ENCODE measurements at regions not wholly inside any gene's neighbourhood (a gene's known extent, or its start where the extent isn't known, plus 50 kb on each side); places are given as distances from the start of the nearest gene placed in this dataset.

DNA sequence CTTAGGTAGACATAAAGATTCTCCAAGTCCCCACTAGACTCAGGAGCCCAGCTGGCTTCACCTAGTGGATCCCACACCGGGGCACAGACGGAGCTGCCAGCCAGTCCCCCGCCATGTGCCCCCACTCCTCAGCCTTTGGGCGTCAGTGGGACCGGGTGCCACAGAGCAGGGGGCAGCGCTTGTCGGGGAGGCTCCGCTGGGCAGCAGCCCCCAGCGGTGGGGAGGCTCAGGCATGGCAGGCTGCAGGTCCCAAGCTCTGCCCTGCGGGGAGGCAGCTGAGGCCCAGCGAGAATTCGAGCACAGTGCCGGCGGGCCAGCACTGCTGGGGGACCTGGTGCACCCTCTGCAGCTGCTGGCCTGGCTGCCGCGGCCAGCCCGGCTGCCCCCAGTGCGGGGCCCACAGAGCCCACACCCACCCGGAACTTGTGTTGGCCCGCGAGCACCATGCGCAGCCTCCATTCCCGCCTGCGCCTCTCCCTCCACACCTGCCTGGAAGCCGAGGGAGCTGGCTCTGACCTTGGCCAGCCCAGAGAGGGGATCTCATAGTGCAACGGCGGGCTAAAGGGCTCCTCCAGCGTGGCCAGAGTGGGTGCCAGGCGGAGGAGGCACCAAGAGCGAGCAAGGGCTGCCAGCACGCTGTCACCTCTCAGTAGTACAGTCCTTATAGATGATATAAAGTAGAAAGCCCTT is 390.7 kb downstream of the PLK2 start:
- no peak for DNase-seq

DNA sequence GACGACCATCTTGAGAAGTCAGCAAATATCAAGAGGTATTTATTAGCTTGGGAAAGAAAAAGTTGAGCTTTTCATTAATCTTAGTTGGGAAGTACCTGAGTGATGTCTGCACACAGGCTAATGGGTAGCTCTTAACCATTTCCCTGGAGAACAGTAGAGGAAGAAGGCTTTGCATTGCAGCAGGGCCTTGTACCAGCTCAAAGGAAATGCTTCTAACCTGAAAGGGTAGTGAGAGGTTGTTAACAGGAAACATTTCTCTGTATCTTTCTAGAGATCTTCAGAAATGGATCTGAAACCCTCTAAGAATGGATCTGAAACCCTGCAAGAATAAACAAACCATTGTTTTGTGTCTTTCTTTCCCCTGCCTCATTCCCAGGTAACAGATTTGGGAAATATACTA is 393.3 kb downstream of the PLK2 start:
- DNase-seq: no peak

DNA sequence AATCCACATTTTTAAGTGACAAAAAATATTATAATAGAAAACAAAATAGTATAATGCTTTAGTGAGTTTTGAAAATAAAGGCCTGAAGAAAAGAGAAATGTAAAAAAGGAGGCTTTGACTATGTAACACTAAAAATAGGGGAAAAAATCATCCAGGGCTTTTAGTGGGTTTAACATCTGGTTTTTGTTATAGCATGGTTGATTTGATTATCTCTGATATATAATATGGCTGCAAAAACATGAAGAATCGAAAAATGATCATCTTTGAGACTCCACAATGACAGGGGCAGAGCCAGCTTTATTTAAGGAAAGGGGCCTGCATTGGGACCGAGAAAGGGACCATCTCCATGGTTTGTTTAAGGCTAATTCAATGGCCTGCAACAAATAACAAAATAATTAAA is 393.8 kb downstream of the PLK2 start:
- no peak for DNase-seq

DNA sequence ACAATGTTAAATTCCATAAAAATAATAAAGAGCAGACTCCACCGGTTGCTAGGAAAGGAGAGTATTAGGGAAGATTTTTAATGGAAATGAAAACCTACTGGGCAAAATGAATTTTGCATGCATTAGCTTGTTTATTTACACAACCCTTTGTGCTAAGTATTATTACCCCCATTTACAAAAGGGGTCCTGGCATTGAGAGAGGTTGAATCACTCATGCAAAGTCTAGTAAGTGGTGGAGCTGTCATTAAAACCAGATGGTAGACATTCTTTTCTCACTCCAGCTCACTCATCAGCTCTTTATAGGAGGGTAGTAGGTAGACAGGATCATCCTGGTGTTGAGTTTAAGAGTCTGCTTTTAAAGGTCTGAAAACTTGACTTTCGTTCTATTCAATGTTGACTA is 395.1 kb downstream of the PLK2 start:
- no peak for DNase-seq

DNA sequence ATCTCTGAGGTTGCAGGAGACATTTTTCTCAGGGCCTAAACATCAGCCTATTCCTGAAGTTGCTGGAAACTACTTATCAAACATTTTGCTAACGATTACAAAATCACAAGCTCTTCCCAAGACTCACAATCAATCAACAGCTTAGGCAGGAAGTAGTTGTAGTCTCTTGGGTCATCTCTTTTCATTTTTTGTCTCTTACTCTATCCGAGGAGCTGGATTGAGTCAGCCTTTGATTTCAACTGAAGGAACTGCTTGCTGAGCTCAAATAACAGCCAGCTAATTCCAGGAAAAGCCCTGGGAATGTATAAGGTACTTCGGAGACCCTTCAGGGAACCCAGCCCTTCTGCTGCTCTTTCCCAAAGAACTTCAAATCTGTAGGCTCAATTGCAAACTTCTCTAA is 398.9 kb downstream of the PLK2 start:
- no peak for DNase-seq

DNA sequence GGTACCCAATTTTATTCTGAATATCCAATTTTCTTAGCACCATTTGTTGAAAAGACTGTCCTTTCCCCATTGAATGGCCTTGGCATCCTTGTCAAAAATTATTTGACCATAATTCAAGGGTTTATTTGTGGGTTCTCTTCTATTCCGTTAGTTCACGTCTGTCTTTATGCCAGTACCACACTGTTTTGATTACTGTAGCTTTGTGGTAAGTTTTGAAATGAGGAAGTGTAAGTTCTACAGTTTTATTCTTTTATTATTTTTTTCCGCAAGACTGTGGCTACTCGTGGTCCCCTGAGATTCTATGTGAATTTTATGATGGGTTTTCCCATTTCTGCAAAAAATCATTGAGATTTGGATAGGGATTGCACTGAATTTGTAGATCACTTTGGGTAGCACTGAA is 402.6 kb downstream of the PLK2 start:
- DNase-seq: no peak

DNA sequence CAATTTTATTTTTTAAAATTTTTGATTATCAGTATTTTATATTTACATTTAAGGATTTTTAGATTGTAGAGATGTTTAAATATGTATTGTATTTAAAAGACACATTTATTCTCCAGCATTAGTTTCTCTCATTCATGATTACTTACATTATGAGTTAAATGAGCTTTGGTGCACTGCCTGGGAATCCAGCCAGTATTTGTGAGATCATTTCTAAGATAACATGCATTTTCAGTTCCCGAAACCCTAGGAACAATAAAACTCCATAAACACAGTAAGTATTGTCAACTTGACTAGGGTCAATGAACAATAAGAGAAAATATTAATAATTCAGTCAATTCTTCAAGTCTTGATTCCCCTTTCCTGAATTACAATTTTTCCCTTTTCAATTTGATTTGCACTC is 403.3 kb downstream of the PLK2 start:
- no peak for DNase-seq

DNA sequence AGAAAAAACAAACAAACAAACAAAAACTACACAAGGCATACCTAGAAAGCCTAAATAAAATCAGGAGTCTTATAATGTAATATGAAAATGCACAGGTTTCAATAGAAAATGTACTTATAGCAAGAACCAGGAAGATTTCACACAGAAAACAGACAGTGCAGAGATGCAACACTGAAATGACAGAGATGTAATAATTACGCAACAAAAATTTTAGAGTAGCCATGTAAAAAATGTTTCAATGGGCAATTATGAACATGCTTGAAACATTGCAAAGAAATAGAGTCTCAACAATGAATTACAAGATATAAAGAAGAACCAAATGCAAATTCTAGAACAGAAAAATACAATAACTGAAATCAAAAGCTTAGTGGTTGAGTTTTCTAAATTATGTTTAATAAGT is 405.9 kb downstream of the PLK2 start:
- DNase-seq: no peak

DNA sequence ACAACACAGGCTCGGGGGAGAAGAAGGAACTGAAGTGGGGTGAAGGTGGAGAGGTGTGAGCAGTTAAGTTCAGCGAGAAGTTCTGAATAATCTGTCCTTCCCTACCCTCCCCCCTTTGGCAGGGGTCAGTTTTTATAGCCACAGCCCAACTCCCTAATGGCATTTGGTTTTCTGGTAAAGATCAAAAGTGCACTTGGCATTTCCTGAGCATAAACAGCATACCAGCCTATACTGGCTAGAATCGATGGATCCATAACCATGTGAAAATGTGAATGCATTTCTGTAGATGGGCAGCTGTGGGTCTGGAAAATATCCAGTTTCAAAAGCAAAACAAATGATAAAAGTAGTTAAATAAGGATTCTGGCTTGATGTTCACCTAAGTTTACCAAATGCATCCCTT is 410.9 kb downstream of the PLK2 start:
- DNase-seq: no peak

DNA sequence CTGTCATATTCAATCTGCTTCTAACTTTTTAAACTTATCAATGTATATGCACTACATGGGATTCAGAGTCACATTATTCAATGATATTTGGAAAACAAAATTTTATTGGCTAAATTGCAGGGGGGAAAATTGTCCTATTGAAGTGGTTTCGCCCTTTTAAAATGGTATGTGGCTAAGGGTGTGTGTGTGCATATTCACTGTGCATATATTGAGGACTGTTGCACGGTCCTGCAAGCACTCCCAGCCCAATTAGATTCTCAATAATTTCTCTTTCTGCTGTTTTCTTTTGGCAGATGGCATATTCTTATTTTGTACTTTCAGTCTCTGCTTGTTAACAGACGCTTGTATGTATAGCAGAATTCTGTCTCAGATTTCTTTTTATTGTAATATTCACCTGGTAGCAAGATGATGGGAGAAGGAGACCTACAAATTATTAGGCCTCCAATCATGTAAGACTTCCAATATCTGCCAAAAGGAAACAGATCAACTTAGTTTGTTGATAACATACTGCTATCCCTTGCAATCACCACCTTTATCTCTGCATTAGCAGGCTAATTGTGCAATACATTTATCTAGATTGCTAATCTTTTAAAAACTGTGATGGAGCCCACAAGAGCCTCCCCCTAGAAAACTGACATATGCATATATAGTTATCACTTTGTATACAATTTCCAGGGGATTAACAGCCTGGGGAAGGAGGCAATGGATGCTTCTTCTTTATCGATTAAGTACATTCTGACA is 411.5 kb downstream of the PLK2 start:
- no peak for DNase-seq

DNA sequence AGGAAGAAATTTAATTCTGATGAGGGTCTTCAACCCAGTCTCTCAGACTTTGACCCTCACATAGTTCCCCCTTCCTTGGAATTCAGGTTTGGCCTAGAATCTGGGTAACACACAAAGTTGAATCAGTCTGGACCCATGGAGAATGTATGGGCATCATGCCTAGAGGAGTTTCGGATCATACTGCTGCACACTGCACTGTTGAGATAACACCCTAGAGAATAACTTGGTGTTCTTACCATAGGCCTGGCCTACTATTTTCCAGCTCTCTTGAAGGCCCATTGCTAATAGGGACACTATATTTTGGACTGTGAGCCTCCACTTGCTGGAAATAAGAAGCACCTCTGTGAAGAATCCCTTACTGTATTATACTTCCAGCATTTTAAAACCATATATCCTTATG is 413.5 kb downstream of the PLK2 start:
- DNase-seq: no peak

DNA sequence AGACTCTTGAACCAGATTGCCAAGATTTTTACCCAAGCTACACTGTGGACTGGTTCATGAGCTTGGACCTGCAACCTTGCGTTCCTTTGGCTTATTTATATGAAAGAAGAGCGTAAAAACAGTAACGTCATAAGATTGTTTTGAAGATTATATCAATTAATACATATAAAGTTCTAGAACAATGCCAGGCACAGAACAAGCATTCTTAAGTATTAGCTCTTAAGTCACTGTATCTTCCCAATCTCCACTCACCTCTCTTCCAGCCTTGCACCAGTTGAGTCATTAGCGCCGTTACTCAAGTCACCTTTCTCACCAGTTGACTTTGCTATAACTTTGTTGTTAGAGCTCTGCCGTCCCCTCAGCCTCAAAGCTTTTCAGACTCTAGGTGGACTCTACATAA is 415.7 kb downstream of the PLK2 start:
- DNase-seq: no peak

DNA sequence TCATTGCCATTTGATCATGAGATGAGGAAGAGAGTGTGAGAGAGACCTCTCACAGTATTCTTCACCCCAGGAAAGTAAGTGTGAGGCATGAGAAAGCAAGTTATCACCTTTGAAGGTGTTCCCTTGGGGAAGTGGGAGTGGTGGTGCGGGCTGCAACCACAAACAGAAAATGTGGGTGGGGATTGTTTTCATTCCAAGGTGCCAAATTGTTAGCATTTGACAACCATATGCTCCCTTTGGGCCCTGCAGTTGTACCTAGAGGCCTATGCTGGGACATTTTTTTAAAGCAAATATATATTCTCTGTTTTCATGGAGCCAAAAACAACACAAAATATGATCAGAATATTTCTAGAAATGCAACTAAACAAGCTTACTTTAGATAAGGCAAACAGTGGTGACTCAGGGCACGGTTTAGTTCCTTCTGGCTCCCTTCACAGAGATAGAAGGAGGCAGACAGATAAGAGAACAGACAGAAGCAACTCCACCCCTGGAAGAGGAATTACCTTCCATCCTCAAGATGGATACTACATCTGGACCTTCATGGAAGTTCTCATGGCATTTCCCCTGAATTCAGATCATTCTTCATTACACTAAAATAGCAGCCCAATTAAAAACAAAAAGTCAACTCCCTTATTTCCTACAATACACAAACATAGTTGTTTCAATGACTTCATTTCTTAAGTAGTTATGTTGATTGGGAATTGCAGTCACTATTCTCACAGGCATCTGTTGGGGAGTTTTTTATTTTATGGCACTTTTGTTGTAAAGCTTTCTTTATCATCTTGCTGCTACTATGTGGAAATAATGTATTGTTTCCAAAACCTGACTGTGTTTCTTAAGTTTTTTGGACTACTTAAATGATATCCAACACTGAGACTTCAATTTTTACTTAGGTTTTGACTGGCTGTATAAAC is 416.6 kb downstream of the PLK2 start:
- DNase-seq: no peak

DNA sequence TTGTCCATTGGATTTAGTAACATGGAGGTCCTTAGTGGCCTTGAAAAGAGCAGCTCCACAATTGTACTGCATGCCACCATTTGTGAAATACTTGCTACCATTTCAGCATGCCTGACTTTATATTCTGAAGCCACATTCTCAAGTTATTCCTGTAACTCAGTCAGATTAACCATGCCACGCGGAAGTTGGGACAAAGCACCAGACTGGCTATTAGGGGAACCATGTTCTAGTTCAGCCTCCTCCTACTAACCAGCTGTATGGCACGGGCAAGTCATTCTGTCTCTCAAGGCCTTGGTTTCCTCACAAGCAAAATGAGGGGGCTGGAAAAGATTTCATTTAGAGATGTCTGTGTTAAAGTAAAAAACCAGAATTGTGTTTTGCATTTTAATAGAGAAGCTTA is 418.0 kb downstream of the PLK2 start:
- no peak for DNase-seq

DNA sequence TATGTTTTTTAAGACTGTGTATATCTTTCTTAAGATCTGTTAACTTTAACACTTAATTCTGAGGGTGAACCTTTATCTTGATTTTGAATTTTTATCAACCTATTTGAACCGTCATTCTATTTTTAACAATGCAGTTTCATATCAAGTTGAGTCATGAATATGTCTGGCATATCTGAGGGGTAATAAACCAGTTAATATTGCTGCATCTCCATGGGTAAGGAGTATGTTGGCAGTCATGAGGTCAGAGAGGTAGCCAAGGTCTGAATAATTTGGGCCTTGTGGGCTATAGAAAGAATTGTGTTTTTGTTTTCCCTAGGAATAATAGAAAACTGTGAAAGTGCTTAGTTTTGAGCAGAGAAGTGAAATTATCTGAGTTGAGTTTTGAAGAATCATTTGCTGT is 419.0 kb downstream of the PLK2 start:
- no peak for DNase-seq

DNA sequence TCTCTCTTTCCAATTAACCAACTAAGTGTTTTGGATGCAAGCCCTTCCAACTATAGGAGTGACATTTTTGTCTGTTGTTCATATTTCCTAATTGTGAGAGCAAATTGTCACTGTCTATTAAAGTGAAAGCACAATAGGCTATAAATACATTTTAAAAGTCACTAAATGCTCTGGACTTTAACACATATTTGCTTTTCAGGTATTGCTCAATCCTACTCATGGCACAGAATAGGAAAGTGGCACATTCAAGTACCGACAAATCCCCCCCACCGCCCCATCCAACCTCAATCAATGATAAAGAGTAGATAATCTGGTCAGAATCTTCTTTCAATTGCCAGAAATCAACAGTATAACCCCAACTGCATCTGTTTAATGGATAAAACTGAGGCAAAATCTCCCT is 419.8 kb downstream of the PLK2 start:
- DNase-seq: no peak

DNA sequence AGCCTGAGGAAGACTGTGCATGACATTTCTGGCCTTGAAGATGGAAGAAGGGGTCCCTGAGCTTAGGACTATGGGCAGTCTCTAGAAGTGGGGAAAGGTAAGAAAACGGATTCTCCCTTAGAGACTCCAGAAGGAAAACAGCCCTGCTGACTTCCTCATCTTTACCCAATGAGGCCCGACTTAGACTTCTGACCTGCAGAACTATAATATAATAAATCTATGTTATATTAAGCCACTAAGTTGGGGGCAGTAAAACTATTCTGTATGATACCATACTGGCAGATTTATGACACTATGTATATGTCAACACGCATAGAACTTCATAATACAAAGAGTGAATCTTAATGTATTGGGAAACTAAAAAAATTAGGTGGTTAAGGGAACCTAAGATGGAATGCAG is 422.0 kb downstream of the PLK2 start:
- no peak for DNase-seq

DNA sequence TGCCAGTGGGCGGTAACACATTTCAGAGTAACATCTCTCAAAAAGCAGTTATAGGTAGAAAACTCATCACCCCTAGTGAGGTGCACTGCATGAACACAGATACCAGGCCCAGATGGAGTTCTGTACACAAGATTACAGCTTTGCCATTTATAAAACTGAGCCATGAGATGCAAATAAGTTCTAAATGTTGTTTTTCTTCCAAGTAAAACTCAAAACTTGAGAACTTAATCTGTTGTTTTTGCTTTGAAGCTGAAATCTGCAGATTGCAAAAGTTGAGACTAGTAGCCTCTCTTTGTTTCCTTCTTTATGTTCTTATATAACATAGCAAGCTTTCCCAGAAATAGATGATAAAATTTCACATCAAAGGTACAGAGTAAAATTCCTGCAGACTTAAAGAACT is 434.1 kb downstream of the PLK2 start:
- no peak for DNase-seq

DNA sequence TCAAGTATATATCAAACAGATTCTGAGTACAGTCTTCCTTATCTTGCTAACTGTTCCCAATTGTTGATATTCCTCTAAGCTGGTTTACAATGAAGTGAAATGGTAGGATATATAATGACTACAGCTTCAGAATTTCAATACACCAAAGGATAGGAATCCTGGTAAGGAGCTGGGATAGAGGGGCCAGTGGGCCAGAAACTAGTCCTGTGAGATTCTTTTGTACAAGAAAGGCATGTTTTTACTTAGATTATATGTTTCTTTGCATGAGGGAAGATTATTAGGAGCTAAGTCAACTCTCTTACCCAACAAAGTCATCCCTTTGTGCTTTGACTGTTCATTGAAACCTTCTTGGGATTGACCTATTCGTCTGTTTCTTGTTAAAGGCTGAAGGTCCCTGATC is 435.7 kb downstream of the PLK2 start:
- DNase-seq: no peak

DNA sequence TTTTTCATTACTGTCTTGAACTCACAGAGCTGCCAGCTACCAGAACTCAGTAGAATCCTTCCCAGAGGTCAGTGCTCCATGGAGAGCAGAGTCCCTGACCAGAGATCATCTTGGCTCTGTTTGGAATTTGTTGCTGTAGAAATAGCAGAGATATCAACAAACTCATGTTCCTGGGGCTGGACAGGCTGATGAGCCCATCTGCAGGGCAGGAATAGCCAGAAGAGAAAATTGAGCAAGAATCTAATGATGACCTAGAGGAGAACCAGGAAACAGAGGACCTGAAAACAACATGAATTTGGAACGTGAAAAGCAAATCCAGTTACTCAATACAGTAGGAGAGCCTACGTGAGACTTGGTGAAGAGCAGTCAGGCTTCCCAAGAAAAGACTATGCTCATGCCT is 437.8 kb downstream of the PLK2 start:
- no peak for DNase-seq

DNA sequence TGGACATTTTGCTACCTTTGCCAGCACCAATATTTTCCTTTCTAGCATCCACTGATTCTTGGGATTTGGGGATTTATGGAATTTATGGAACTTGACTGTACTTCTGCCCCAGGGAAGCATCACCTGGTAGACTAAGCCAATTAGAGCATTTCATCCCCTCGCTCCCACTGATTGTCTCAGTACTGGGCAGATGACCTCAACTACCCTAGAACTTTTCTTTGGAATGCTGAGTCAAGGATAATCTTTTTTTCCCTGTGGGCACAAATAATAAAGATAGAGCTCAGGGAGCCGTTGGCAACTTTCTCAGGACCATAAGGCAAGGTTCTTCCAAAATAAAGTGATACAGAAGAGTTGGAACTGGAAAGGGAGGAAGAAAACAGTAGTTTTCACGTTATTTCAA is 438.4 kb downstream of the PLK2 start:
- no peak for DNase-seq

DNA sequence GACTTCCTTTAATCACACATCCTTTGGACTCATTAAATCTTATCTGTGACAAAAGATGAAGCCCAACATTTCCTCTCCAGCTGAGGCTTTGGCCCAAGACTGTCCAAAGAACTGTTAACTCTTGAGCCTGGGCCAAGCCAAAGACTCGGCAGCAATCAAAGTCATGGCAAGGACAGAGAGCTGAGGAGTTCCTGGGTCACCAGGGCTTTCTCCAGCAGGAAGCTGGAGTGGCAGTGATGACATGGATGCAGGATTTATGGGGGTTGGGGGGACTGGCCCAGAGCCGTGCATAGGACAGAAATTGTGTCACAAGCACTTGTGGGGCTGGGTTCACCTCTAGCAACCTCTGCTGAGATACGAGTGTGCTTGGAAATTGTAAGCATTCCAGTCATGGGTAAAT is 440.3 kb downstream of the PLK2 start:
- DNase-seq: no peak

DNA sequence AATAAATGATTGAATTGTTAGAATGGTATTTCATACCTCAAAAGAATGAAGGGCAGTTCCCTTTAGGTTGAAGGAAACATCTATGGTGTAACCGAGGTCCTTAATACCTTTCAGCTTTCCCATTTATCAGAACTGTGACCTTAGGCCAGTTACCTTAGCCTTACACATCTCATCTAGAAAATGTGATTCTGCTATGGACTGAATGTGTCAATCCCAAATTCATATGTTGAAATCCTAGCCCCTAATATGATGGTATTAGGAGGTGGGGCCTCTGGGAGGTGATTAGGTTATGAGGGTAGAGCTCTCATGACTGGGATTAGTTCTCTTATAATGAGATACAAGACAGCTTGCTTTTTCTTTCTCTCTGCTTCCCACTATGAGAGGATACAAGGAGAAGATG is 441.9 kb downstream of the PLK2 start:
- no peak for DNase-seq
